HL-60 (cell line): ENCODE measurements at regions not wholly inside any gene's neighbourhood (a gene's known extent, or its start where the extent isn't known, plus 50 kb on each side); places are given as distances from the start of the nearest gene placed in this dataset.

Source experiments
- DNase-seq, 2 experiments: peaks; one replicate each; pipeline ENCODE4 v3.0.0-alpha.2; 2010 to 2020; ENCODE audit warnings: low read depth in 1 of 2, low spot score in 1 of 2
- H3K27ac ChIP-seq: fragments of 250-450 bp; sonication (Bioruptor Pico); replicated peaks from 2 replicates; pipeline ENCODE4 v1.5.1; 2020; ENCODE audit warnings: mild to moderate bottlenecking, moderate library complexity
- H3K27me3 ChIP-seq: fragments of 250-450 bp; sonication (Bioruptor Pico); 2 replicates; pipeline ENCODE4 v1.5.1; 2021; ENCODE audit warnings: mild to moderate bottlenecking, moderate library complexity; ENCODE audit not compliant: insufficient read depth, poor library complexity, severe bottlenecking
- H3K4me3 ChIP-seq: replicated peaks from 2 replicates; pipeline ENCODE4 v1.5.1; 2011; ENCODE audit warnings: mild to moderate bottlenecking, control low read depth, low read length; ENCODE audit not compliant: insufficient read depth
- GABPA ChIP-seq: IDR thresholded peaks from 2 replicates; pipeline ENCODE4 v1.6.1; 2012; ENCODE audit warnings: low read depth
- POLR2AphosphoS5 ChIP-seq: IDR thresholded peaks from 2 replicates; pipeline ENCODE4 v1.6.1; 2012; ENCODE audit warnings: low read depth
- SPI1 ChIP-seq: IDR thresholded peaks from 2 replicates; pipeline ENCODE4 v1.6.1; 2012; ENCODE audit warnings: low read depth, mild to moderate bottlenecking, borderline replicate concordance
- TF ChIP-seq, protein P1 (sequence below): IDR thresholded peaks from one replicate; pipeline ENCODE4 v1.5.1; 2011; ENCODE audit warnings: low read length, control low read depth, inconsistent platforms; ENCODE audit not compliant: insufficient read depth
- TF ChIP-seq, protein P2 (sequence below): IDR thresholded peaks from 2 replicates; pipeline ENCODE4 v1.6.1; 2012; ENCODE audit warnings: low read depth; ENCODE audit not compliant: insufficient replicate concordance

DNA sequence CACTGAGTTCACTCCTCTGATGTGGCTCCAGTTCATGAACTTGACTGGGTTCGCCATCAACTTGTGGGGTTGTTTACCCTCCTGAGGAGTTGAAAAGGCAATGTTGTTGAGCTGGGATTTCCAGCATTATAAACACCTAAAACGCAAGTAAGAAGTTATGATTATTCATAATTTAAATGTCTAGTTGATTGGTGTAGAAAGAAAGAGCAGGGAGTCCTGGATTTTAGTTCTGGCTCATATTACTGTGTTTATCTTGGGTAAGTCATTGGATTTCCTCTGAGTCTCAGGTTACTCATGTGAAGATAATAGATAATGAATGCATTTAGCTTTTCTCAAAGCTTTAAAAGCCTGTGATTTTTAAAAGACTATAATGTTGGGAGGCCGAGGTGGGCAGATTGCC is 438.0 kb upstream of the CDH20 start:
- no peak for DNase-seq
- Histone ChIP-seq H3K27me3 (no peaks in the 10 kb centered on the region), H3K27ac (no peak overlapping the region), H3K4me3 (no peak overlapping the region)
- TF ChIP-seq, protein P1, sequence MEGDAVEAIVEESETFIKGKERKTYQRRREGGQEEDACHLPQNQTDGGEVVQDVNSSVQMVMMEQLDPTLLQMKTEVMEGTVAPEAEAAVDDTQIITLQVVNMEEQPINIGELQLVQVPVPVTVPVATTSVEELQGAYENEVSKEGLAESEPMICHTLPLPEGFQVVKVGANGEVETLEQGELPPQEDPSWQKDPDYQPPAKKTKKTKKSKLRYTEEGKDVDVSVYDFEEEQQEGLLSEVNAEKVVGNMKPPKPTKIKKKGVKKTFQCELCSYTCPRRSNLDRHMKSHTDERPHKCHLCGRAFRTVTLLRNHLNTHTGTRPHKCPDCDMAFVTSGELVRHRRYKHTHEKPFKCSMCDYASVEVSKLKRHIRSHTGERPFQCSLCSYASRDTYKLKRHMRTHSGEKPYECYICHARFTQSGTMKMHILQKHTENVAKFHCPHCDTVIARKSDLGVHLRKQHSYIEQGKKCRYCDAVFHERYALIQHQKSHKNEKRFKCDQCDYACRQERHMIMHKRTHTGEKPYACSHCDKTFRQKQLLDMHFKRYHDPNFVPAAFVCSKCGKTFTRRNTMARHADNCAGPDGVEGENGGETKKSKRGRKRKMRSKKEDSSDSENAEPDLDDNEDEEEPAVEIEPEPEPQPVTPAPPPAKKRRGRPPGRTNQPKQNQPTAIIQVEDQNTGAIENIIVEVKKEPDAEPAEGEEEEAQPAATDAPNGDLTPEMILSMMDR: no peak
- TF ChIP-seq SPI1 (no peak), POLR2AphosphoS5 (no peak), GABPA (no peak)
- TF ChIP-seq, protein P2, sequence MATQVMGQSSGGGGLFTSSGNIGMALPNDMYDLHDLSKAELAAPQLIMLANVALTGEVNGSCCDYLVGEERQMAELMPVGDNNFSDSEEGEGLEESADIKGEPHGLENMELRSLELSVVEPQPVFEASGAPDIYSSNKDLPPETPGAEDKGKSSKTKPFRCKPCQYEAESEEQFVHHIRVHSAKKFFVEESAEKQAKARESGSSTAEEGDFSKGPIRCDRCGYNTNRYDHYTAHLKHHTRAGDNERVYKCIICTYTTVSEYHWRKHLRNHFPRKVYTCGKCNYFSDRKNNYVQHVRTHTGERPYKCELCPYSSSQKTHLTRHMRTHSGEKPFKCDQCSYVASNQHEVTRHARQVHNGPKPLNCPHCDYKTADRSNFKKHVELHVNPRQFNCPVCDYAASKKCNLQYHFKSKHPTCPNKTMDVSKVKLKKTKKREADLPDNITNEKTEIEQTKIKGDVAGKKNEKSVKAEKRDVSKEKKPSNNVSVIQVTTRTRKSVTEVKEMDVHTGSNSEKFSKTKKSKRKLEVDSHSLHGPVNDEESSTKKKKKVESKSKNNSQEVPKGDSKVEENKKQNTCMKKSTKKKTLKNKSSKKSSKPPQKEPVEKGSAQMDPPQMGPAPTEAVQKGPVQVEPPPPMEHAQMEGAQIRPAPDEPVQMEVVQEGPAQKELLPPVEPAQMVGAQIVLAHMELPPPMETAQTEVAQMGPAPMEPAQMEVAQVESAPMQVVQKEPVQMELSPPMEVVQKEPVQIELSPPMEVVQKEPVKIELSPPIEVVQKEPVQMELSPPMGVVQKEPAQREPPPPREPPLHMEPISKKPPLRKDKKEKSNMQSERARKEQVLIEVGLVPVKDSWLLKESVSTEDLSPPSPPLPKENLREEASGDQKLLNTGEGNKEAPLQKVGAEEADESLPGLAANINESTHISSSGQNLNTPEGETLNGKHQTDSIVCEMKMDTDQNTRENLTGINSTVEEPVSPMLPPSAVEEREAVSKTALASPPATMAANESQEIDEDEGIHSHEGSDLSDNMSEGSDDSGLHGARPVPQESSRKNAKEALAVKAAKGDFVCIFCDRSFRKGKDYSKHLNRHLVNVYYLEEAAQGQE: no peak

DNA sequence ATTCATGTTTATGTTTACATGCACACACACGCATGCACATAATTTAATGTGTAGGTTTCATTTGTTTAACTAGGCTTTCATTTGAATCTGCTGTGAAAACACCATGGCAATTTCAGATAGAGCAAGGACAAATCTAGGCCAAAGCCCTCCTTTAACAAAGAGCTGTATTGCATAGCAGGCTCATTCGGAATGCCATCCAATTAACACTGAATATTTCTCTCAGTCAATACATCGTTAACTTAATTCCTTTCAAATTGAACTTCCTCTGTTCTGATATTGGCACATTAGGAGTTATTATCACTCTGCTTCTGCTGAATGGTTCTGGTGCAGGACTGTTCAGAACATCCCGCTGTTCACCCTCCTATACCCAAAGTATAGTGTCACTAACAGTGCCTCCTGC is 435.1 kb upstream of the CDH20 start:
- TF ChIP-seq SPI1 (no peak), GABPA (no peak), POLR2AphosphoS5 (no peak)
- TF ChIP-seq, protein P1: no peak
- TF ChIP-seq, protein P2: no peak
- no peak for DNase-seq
- no peaks in the 10 kb centered on the region for H3K27me3 ChIP-seq
- no peak overlapping the region for H3K4me3 ChIP-seq
- no peak overlapping the region for H3K27ac ChIP-seq

DNA sequence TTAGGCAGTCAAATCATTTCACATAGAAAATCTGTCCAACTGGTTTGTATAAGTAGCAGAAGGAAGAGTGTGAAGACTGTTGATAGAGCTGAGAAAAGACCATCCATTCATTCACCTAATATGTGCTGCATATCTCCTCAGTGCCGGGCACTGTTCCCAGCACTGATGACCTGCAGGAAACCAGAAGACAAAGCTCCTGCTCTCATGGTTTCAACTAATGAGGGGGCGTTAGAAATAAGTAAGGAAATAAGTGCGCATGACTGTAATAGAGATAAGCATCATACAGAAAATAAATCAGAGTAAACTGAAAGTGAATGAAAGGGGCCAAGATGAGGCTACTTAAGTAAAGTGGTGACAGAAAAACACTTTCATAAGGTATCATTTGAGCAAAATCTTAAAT is 427.5 kb upstream of the CDH20 start:
- no peak for DNase-seq
- TF ChIP-seq GABPA (no peak), SPI1 (no peak), POLR2AphosphoS5 (no peak)
- TF ChIP-seq, protein P2: no peak
- TF ChIP-seq, protein P1: no peak
- Histone ChIP-seq H3K4me3 (no peak overlapping the region), H3K27me3 (no peaks in the 10 kb centered on the region), H3K27ac (no peak overlapping the region)
